ENCODE measurements at regions not wholly inside any gene's neighbourhood (a gene's known extent, or its start where the extent isn't known, plus 50 kb on each side); places are given as distances from the start of the nearest gene placed in this dataset.

DNA sequence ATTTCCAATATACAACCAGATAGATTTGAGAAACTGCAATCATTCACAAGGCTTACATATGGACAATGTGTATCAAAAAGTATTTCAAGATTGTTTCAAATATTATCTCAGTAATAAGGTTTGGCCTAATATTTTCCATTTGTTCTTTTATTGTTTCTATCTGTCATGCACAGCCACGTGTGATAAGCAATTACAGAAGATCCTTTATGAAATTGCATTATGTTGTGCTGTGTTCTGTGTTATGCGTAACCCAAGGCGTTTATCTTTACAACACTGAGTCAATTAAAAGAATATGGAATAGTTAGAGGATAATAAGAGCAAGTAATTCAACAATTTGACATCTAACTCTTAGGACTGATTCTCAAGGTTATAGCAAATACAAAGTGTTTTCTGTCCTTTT is 1009.3 kb upstream of the PRMT6 start:
- no peak for TF ChIP-seq POLR2A (IDR thresholded peaks at IDR 0.05)
- TF ChIP-seq, protein P1, sequence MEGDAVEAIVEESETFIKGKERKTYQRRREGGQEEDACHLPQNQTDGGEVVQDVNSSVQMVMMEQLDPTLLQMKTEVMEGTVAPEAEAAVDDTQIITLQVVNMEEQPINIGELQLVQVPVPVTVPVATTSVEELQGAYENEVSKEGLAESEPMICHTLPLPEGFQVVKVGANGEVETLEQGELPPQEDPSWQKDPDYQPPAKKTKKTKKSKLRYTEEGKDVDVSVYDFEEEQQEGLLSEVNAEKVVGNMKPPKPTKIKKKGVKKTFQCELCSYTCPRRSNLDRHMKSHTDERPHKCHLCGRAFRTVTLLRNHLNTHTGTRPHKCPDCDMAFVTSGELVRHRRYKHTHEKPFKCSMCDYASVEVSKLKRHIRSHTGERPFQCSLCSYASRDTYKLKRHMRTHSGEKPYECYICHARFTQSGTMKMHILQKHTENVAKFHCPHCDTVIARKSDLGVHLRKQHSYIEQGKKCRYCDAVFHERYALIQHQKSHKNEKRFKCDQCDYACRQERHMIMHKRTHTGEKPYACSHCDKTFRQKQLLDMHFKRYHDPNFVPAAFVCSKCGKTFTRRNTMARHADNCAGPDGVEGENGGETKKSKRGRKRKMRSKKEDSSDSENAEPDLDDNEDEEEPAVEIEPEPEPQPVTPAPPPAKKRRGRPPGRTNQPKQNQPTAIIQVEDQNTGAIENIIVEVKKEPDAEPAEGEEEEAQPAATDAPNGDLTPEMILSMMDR (IDR thresholded peaks at IDR 0.05 in 4 of 5, conservative IDR thresholded peaks at IDR 0.05 in 1 of 5), result no peak
